ENCODE measurements at regions not wholly inside any gene's neighbourhood (a gene's known extent, or its start where the extent isn't known, plus 50 kb on each side); places are given as distances from the start of the nearest gene placed in this dataset.
A peak's percentile ranks its signal among the peaks of the same experiment; 100 is the strongest.

GRCh38 chr3:71994906-71995305 lies 210.0 kb upstream of the PROK2 start:
- no peak for TF ChIP-seq CTCF (IDR thresholded peaks at IDR 0.05)

GRCh38 chr3:71994203-71994602 lies 209.3 kb upstream of the PROK2 start:
- no peak for TF ChIP-seq CTCF (IDR thresholded peaks at IDR 0.05)

GRCh38 chr3:71991681-71992080 lies 206.7 kb upstream of the PROK2 start:
- TF ChIP-seq CTCF (IDR thresholded peaks at IDR 0.05) = no peak

GRCh38 chr3:71991046-71991445 lies 206.1 kb upstream of the PROK2 start:
- TF ChIP-seq CTCF (IDR thresholded peaks at IDR 0.05) = no peak

GRCh38 chr3:71990545-71990944 lies 205.6 kb upstream of the PROK2 start:
- no peak for TF ChIP-seq CTCF (IDR thresholded peaks at IDR 0.05)

GRCh38 chr3:71989165-71989564 lies 204.2 kb upstream of the PROK2 start:
- TF ChIP-seq CTCF (IDR thresholded peaks at IDR 0.05) = no peak

- TF ChIP-seq CTCF (IDR thresholded peaks at IDR 0.05) = no peak
Measured at GRCh38 chr3:71987828-71988227, 202.9 kb upstream of the PROK2 start.

GRCh38 chr3:71987089-71987735 lies 202.3 kb upstream of the PROK2 start:
- TF ChIP-seq CTCF (IDR thresholded peaks at IDR 0.05) = peak; percentile 30; the same call in 1 of the 2 replicates
